Mononuclear cell (primary cell): ENCODE measurements at regions not wholly inside any gene's neighbourhood (a gene's known extent, or its start where the extent isn't known, plus 50 kb on each side); places are given as distances from the start of the nearest gene placed in this dataset.

Experiments
- H3K27me3 ChIP-seq: 2 replicates; pipeline ENCODE4 v1.6.0; 2011; ENCODE audit warnings: low read length, control low read depth; ENCODE audit not compliant: insufficient read depth
- H3K4me1 ChIP-seq: 2 replicates; pipeline ENCODE4 v1.5.1; 2011; ENCODE audit warnings: mild to moderate bottlenecking, low read length, control low read depth; ENCODE audit not compliant: insufficient read depth
- H3K4me3 ChIP-seq: 2 replicates; pipeline ENCODE4 v1.5.1; 2011; ENCODE audit warnings: mild to moderate bottlenecking, low read length, moderate library complexity
- H3K9me3 ChIP-seq: 2 replicates; pipeline ENCODE4 v1.5.1; 2011; ENCODE audit warnings: low read depth, mild to moderate bottlenecking, control low read depth, low read length

DNA sequence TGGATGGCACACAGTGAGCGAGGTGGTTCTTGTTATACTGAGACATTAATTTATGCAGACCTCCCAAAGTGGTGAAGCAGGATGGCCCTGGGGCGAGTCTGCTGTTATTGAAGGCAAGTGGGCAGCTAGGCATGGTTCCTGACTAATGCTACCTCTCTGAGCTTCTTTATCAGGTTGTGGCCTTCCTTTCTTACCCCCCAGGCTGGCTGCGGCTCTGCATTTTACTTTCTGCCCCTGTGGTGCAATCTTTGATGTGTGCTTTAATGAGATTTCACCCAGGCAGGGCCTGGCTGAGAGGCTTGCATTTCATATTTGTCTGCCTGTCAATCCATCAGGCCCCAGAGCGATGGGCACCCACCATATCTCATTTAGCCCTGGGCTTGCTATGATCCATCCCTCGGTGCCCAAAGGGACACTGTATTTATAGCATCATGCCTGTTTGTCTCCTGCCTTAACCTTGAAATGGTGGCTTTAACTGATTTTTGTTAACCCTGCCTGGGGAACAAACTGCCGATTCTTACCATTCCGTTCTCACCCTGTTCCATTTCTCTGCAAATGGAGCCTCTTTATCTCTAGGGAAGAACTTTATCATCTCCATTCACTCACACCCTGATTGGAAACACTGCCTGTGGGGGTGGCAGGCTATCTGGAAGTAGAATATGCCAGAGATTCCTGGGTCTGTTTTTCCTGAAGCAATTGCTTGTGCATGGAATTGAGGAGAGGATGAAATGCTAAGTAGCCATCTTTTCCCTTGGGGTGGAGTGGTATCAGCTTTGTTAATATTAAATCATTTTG lies 316.2 kb upstream of the THSD7B start:
- no peaks in the 10 kb centered on the region for H3K4me1 ChIP-seq
- H3K9me3 ChIP-seq, result no peaks in the 10 kb centered on the region
- no peak overlapping the region for H3K4me3 ChIP-seq
- H3K27me3 ChIP-seq, result no peaks in the 10 kb centered on the region

DNA sequence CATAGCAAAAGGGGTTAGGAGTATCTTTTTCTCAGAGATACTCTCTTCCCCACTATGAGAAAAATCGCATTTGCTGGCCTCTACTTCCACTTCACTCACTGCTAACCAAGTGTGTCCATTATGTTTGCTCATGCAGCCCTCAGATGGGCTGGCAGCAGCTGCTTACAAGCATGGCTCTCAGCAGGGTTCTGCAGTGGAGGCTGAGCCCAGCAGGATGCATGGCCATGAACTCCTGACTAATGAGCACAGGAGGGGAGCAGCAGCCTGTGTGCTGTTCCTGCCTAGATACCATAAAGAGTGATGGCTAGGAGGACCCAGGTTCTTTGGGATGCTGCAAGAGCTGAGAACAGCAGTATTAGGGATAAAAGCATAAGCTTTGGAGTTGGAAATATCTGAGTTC lies 316.9 kb upstream of the THSD7B start:
- no peaks in the 10 kb centered on the region for H3K9me3 ChIP-seq
- H3K4me1 ChIP-seq, result no peaks in the 10 kb centered on the region
- H3K4me3 ChIP-seq, result no peak overlapping the region
- no peaks in the 10 kb centered on the region for H3K27me3 ChIP-seq

GRCh38 chr2:136444323-136444722 lies 321.0 kb upstream of the THSD7B start:
- no peaks in the 10 kb centered on the region for H3K27me3 ChIP-seq
- no peak overlapping the region for H3K4me3 ChIP-seq
- no peaks in the 10 kb centered on the region for H3K9me3 ChIP-seq
- no peaks in the 10 kb centered on the region for H3K4me1 ChIP-seq

GRCh38 chr2:136443661-136444060 lies 321.7 kb upstream of the THSD7B start:
- H3K27me3 ChIP-seq, result no peaks in the 10 kb centered on the region
- no peaks in the 10 kb centered on the region for H3K4me1 ChIP-seq
- H3K4me3 ChIP-seq, result no peak overlapping the region
- no peaks in the 10 kb centered on the region for H3K9me3 ChIP-seq

- Histone ChIP-seq H3K4me1 (no peaks in the 10 kb centered on the region), H3K27me3 (no peaks in the 10 kb centered on the region), H3K4me3 (no peak overlapping the region), H3K9me3 (no peaks in the 10 kb centered on the region)
Observed at GRCh38 chr2:136441979-136442714, 323.2 kb upstream of the THSD7B start.

GRCh38 chr2:136439064-136439676 lies 321.2 kb upstream of the CXCR4 start:
- peaks cover 3% of the 10 kb centered on the region for H3K27me3 ChIP-seq
- no peak overlapping the region for H3K4me3 ChIP-seq
- no peaks in the 10 kb centered on the region for H3K4me1 ChIP-seq
- no peaks in the 10 kb centered on the region for H3K9me3 ChIP-seq

DNA sequence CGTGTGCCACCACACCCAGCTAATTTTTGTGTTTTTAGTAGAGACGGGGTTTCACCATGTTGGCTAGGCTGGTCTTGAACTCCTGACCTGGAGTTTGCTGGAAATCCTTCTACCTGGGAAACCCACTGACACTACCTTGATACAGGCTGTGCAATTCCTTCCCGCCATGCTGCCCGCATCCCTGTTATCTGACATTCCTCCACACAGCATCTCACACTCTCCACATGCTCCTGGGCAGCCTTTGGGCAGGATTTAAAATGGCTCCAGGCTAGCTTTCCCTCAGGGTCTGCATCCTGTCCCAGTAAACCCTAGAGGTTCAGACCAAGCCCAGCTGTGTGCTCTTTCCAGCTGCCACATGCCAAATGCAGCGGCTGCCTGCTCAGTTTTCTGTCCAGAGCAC lies 319.5 kb upstream of the CXCR4 start:
- Histone ChIP-seq H3K4me1 (no peaks in the 10 kb centered on the region), H3K27me3 (peaks cover 3% of the 10 kb centered on the region), H3K9me3 (no peaks in the 10 kb centered on the region), H3K4me3 (no peak overlapping the region)

GRCh38 chr2:136436936-136437335 lies 319.0 kb upstream of the CXCR4 start:
- Histone ChIP-seq H3K27me3 (peaks cover 3% of the 10 kb centered on the region), H3K4me1 (no peaks in the 10 kb centered on the region), H3K4me3 (no peak overlapping the region)

GRCh38 chr2:136434251-136434715 lies 316.3 kb upstream of the CXCR4 start:
- Histone ChIP-seq H3K27me3 (peaks cover 3% of the 10 kb centered on the region), H3K9me3 (no peaks in the 10 kb centered on the region), H3K4me1 (no peaks in the 10 kb centered on the region), H3K4me3 (no peak overlapping the region)

More at GRCh38 chr2:136436936-136437335, 319.0 kb upstream of the CXCR4 start:
- H3K9me3 ChIP-seq, result no peaks in the 10 kb centered on the region

DNA sequence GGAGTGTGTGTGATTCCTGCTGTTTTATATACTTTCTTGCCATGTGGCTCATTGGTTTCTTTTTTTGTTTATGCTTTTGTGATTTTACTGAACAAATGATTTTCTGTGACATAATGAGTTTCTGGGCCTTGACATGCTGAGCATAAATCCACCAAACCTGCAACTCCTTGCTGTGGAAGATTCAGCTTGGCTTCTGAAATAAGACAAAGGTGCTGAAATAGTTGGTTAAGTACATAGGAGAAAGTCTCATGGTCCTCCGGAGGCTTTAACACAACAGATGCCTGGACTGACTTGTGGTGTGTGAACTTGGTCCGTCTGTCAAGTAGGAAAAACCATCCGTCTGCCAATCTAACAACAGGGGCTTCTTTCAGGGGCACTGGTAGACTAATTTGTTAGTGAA lies 315.3 kb upstream of the CXCR4 start:
- no peaks in the 10 kb centered on the region for H3K9me3 ChIP-seq
- H3K27me3 ChIP-seq, result peaks cover 3% of the 10 kb centered on the region
- H3K4me3 ChIP-seq, result no peak overlapping the region
- H3K4me1 ChIP-seq, result no peaks in the 10 kb centered on the region

- Histone ChIP-seq H3K9me3 (no peaks in the 10 kb centered on the region), H3K4me1 (peaks cover 14% of the 10 kb centered on the region), H3K27me3 (peaks cover 19% of the 10 kb centered on the region), H3K4me3 (no peak overlapping the region)
Observed at GRCh38 chr2:136424112-136424511, 306.2 kb upstream of the CXCR4 start.

- Histone ChIP-seq H3K4me1 (peaks cover 14% of the 10 kb centered on the region), H3K27me3 (peaks cover 22% of the 10 kb centered on the region), H3K4me3 (peak overlapping the region; percentile 37), H3K9me3 (no peaks in the 10 kb centered on the region)
Observed at GRCh38 chr2:136423516-136423996, 305.6 kb upstream of the CXCR4 start.

- Histone ChIP-seq H3K4me1 (peaks cover 14% of the 10 kb centered on the region), H3K27me3 (peaks cover 27% of the 10 kb centered on the region), H3K4me3 (no peak overlapping the region), H3K9me3 (no peaks in the 10 kb centered on the region)
Observed at GRCh38 chr2:136422512-136422911, 304.6 kb upstream of the CXCR4 start.

DNA sequence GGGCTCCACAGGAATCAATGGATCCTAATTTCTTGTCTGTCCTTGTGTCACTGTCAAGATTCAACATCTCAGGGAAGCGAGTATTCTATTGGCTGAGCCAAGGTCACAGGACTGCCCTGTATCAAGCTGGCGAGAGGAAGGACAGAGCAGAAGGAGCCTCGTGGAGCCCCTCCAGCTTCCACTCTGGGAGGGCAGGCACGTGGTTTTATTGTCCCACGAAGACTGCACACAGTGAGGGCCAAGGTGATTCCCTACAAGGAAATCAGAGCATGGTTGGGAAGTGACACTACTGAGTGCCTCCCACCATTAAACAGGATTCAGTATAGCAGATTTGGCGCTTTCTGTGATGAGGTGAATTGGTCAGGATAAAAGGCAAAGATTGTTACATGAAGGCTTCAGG lies 302.4 kb upstream of the CXCR4 start:
- H3K4me3 ChIP-seq, result no peak overlapping the region

DNA sequence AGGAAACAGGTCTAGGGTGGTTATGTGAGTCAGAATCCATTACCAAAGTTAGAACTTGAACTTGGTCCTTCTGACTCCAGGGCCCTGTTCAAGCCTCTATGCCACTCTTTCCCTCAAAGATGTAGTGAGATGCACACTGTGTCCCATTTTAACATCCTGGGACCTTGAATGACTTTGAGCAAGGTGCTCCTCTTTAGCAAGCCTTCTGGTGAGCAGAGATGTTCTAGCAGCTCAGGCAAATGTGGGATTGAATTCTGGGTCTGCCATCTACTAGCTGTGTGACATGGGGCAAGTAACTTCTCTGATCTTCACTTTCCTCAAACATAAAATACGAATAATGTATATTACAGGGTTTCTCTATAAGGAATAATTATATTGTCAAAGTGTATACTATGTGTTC lies 294.0 kb upstream of the CXCR4 start:
- no peak overlapping the region for H3K4me3 ChIP-seq

More for the DNA sequence above, 302.4 kb upstream of the CXCR4 start:
- Histone ChIP-seq H3K27me3 (peaks cover 25% of the 10 kb centered on the region), H3K4me1 (peaks cover 14% of the 10 kb centered on the region), H3K9me3 (no peaks in the 10 kb centered on the region)

More for the DNA sequence above, 294.0 kb upstream of the CXCR4 start:
- Histone ChIP-seq H3K4me1 (no peaks in the 10 kb centered on the region), H3K9me3 (no peaks in the 10 kb centered on the region), H3K27me3 (peaks cover 4% of the 10 kb centered on the region)
